ENCODE measurements at regions not wholly inside any gene's neighbourhood (a gene's known extent, or its start where the extent isn't known, plus 50 kb on each side); places are given as distances from the start of the nearest gene placed in this dataset.

DNA sequence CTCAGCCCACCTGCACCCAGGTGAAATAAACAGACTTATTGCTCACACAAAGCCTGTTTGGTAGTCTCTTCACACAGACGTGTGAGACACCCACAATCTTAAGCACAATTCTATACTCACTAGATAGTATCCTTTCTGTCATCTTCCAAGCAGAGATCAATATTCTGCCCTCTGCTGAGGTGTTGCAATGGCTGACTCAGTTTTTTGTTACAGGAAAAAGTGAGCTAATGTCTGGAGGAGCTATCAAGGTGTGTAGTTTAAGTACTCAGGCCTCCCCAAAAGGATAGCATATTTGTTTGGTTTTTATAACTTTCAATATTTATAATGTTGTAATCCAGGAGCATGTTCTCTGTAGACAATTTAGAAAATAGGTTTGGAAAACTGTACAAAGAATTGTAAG is 775.2 kb upstream of the POU3F4 start:
- no peaks in the 10 kb centered on the region for H3K9me1 ChIP-seq (ENCODE audit: control insufficient read depth, insufficient read depth, low read length)
- TF ChIP-seq KDM2B (CRISPR knock-in tag; IDR thresholded peaks at IDR 0.05) = no peak
- no peak overlapping the region for H2AFZ ChIP-seq (ENCODE audit: low read depth, low read length)
- 0% methylated on average over 1 of the region's 1 CpG for WGBS (ENCODE audit: insufficient coverage, low coverage, missing lambda C conversion rate)
- ATAC-seq = no peak
- DNase-seq (ENCODE audit: extremely low read depth in 1 of 4, low spot score in 3 of 4) = no peak
- no peaks in the 10 kb centered on the region for H3K27me3 ChIP-seq (ENCODE audit: control insufficient read depth in 2 of 2, insufficient read depth in 2 of 2, low read length in 2 of 2)
- FAIRE-seq = no peak
- no peaks in the 10 kb centered on the region for H3K9me3 ChIP-seq (replicated peaks; ENCODE audit: control insufficient read depth, insufficient read depth, low read depth, low read length)
- H3K79me2 ChIP-seq (ENCODE audit: control insufficient read depth, insufficient read depth, low read length) = no peaks in the 10 kb centered on the region
- BruUV-seq (replicated peaks) = no TSS peak
- intact Hi-C loops (cut with micrococcal nuclease) (no loop called here), in situ Hi-C loops (cut with MboI) (no loop called here)
- no peak overlapping the region for H3K9ac ChIP-seq (ENCODE audit: insufficient read depth in 1 of 2, low read depth in 2 of 2, low read length in 2 of 2)
- no peaks in the 10 kb centered on the region for H3K36me3 ChIP-seq (ENCODE audit: control insufficient read depth, insufficient read depth, low read length)
- H3K4me1 ChIP-seq (replicated peaks in 1 of 2; ENCODE audit: control insufficient read depth in 2 of 2, insufficient read depth in 2 of 2, low read length in 2 of 2) = no peaks in the 10 kb centered on the region
- H3K4me3 ChIP-seq = no peak overlapping the region
- POLR2A ChIA-PET = no interaction called here
- H3K27ac ChIP-seq (ENCODE audit: extremely low read depth, low read depth, low read length) = no peak overlapping the region
- no peaks in the 10 kb centered on the region for H4K20me1 ChIP-seq (replicated peaks; ENCODE audit: control insufficient read depth, insufficient read depth, low read length)
- H3K4me2 ChIP-seq (ENCODE audit: insufficient read depth, low read length) = no peak overlapping the region
- CTCF ChIA-PET (ENCODE audit: low intra/inter-chr PET ratio) = no interaction called here

DNA sequence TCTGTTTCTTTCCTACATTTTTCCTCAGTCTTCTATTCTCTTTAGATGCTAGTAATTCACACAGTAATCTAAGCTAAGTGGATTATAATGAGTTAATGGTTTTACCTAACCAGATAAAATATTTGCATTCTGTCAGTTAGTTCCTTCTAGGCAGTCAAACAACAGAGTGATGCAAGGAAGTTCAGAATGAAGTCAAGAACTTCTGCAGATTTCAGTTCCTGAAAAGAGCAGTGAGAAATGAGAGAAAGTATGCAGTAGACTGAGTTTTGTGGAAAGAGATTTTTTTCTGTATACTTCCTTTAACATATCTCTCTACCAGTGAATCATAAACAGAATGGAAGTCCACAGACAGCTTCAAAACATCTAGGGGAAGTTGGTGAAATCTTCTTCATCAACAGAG is 774.0 kb upstream of the POU3F4 start:
- no peak overlapping the region for H3K9ac ChIP-seq (ENCODE audit: insufficient read depth in 1 of 2, low read depth in 2 of 2, low read length in 2 of 2)
- no peaks in the 10 kb centered on the region for H3K4me1 ChIP-seq (replicated peaks in 1 of 2; ENCODE audit: control insufficient read depth in 2 of 2, insufficient read depth in 2 of 2, low read length in 2 of 2)
- no peak overlapping the region for H3K4me2 ChIP-seq (ENCODE audit: insufficient read depth, low read length)
- no peak overlapping the region for H3K4me3 ChIP-seq
- no peak overlapping the region for H2AFZ ChIP-seq (ENCODE audit: low read depth, low read length)
- no peaks in the 10 kb centered on the region for H3K36me3 ChIP-seq (ENCODE audit: control insufficient read depth, insufficient read depth, low read length)
- in situ Hi-C loops (cut with MboI) (no loop called here), intact Hi-C loops (cut with micrococcal nuclease) (no loop called here)
- TF ChIP-seq, protein P1, sequence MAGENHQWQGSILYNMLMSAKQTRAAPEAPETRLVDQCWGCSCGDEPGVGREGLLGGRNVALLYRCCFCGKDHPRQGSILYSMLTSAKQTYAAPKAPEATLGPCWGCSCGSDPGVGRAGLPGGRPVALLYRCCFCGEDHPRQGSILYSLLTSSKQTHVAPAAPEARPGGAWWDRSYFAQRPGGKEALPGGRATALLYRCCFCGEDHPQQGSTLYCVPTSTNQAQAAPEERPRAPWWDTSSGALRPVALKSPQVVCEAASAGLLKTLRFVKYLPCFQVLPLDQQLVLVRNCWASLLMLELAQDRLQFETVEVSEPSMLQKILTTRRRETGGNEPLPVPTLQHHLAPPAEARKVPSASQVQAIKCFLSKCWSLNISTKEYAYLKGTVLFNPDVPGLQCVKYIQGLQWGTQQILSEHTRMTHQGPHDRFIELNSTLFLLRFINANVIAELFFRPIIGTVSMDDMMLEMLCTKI (IDR thresholded peaks at IDR 0.05; ENCODE audit: partially characterized antibody) = no peak
- TF ChIP-seq ARHGAP35 (IDR thresholded peaks at IDR 0.05; ENCODE audit: partially characterized antibody) (no peak), ARID1B (IDR thresholded peaks at IDR 0.05) (no peak), CXXC5 (CRISPR knock-in tag; IDR thresholded peaks at IDR 0.05) (no peak), BCL6 (CRISPR knock-in tag; IDR thresholded peaks at IDR 0.05) (no peak), ARNT (IDR thresholded peaks at IDR 0.05) (no peak), ZNF551 (CRISPR knock-in tag; IDR thresholded peaks at IDR 0.05) (no peak), TRIM24 (IDR thresholded peaks at IDR 0.05) (no peak), DNMT1 (IDR thresholded peaks at IDR 0.05) (no peak), ZNF282 (CRISPR knock-in tag; IDR thresholded peaks at IDR 0.05) (no peak)
- TF ChIP-seq, protein P2, sequence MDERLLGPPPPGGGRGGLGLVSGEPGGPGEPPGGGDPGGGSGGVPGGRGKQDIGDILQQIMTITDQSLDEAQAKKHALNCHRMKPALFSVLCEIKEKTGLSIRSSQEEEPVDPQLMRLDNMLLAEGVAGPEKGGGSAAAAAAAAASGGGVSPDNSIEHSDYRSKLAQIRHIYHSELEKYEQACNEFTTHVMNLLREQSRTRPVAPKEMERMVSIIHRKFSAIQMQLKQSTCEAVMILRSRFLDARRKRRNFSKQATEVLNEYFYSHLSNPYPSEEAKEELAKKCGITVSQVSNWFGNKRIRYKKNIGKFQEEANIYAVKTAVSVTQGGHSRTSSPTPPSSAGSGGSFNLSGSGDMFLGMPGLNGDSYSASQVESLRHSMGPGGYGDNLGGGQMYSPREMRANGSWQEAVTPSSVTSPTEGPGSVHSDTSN (CRISPR knock-in tag; IDR thresholded peaks at IDR 0.05; ENCODE audit: low read depth) = no peak
- TF ChIP-seq, protein P2 (tag; conservative IDR thresholded peaks at IDR 0.05; ENCODE audit: low read depth) = no peak
- H3K9me3 ChIP-seq (replicated peaks; ENCODE audit: control insufficient read depth, insufficient read depth, low read depth, low read length) = no peaks in the 10 kb centered on the region
- H4K20me1 ChIP-seq (replicated peaks; ENCODE audit: control insufficient read depth, insufficient read depth, low read length) = no peaks in the 10 kb centered on the region
- H3K27me3 ChIP-seq (ENCODE audit: control insufficient read depth in 2 of 2, insufficient read depth in 2 of 2, low read length in 2 of 2) = no peaks in the 10 kb centered on the region
- ChIA-PET CTCF (ENCODE audit: low intra/inter-chr PET ratio) (no interaction called here), POLR2A (no interaction called here)
- no peak for ATAC-seq
- no TSS peak for BruUV-seq (replicated peaks)
- no peak overlapping the region for H3K27ac ChIP-seq (ENCODE audit: extremely low read depth, low read depth, low read length)
- FAIRE-seq = no peak
- DNase-seq (ENCODE audit: extremely low read depth in 1 of 4, low spot score in 3 of 4) = no peak
- no peaks in the 10 kb centered on the region for H3K79me2 ChIP-seq (ENCODE audit: control insufficient read depth, insufficient read depth, low read length)
- no peaks in the 10 kb centered on the region for H3K9me1 ChIP-seq (ENCODE audit: control insufficient read depth, insufficient read depth, low read length)

Data from K562 (cell line).